HepG2 (cell line): ENCODE measurements at regions not wholly inside any gene's neighbourhood (a gene's known extent, or its start where the extent isn't known, plus 50 kb on each side); places are given as distances from the start of the nearest gene placed in this dataset.

Source experiments
- ATAC-seq: fragments of 200-7000 bp; cut with Tn5 transposase; 3 replicates; pipeline ENCODE4 v1.9.1; 2020; ENCODE audit warnings: mild to moderate bottlenecking, moderate library complexity
- BruUV-seq: library from RNA; stranded (reverse); fragments of 400-500 nt; replicated peaks from 2 replicates; lab custom pipeline; 2021; lab: Mats Ljungman, UMichigan
- CTCF ChIA-PET: fragments of 300-600 bp; formaldehyde crosslinking; extraction: SDS; loops from one replicate; lab custom pipeline; 2021; ENCODE audit warnings: low total read pairs, inconsistent platforms, low intra/inter-chr PET ratio; lab: Yijun Ruan, JAX
- POLR2A ChIA-PET: fragments of 350-600 bp; sonication (Branson Sonifier 250); formaldehyde crosslinking; loops from one replicate; lab custom pipeline; 2020; ENCODE audit warnings: antibody characterized with exemption, inconsistent platforms; lab: Yijun Ruan, JAX
- DNase-seq: peaks from one replicate; pipeline ENCODE4 v3.0.0-alpha.2; 2015; ENCODE audit warnings: low spot score
- FAIRE-seq: peaks from 3 replicates; lab custom pipeline; 2011; peaks lifted over from hg19 to GRCh38; lab: Jason Lieb, UNC
- H2AFZ ChIP-seq: one replicate; pipeline ENCODE4 v1.6.1; 2011; ENCODE audit warnings: low read length, inconsistent platforms
- H3K27ac ChIP-seq: fragments of 300-600 bp; 3 replicates; pipeline ENCODE4 v1.8.0; 2011; ENCODE audit warnings: mixed run types, mild to moderate bottlenecking, mixed read lengths, low read length, inconsistent platforms; ENCODE audit not compliant: insufficient read depth; ENCODE audit errors: extremely low read length
- H3K27me3 ChIP-seq, 2 experiments: fragments of 200-600 bp in 1 of 2; 2 replicates in 1 of 2; 3 replicates in 1 of 2; pipeline versions ENCODE4 v1.6.0 to v1.8.0; 2011; ENCODE audit warnings: low read length in 2 of 2, mild to moderate bottlenecking in 2 of 2, moderate library complexity in 2 of 2, inconsistent platforms in 1 of 2; ENCODE audit not compliant: insufficient read depth in 2 of 2, control insufficient read depth in 1 of 2
- H3K36me3 ChIP-seq, 2 experiments: fragments of 200-600 bp in 1 of 2; replicated peaks in 1 of 2; 2 replicates in 1 of 2; 3 replicates in 1 of 2; pipeline versions ENCODE4 v1.5.1 to v1.8.0; 2011; ENCODE audit warnings: low read length in 2 of 2, inconsistent platforms in 1 of 2; ENCODE audit not compliant: insufficient read depth in 2 of 2, control insufficient read depth in 1 of 2
- H3K4me1 ChIP-seq: 2 replicates; pipeline ENCODE4 v1.5.1; 2012; ENCODE audit warnings: low read length, inconsistent platforms; ENCODE audit not compliant: insufficient read depth
- H3K4me2 ChIP-seq: 2 replicates; pipeline ENCODE4 v1.6.0; 2011; ENCODE audit warnings: low read depth, low read length, inconsistent platforms
- H3K4me3 ChIP-seq, 3 experiments: fragments of 200-600 bp in 1 of 3; sonication (generic), shearing (Covaris generic) in 1 of 3; replicated peaks in 1 of 3; 2 replicates each; pipeline ENCODE4 v1.5.1; 2011 to 2016; ENCODE audit warnings: low read length in 3 of 3, inconsistent platforms in 2 of 3, low read depth in 2 of 3, mild to moderate bottlenecking in 2 of 3, control low read depth in 1 of 3, mixed read lengths in 1 of 3; ENCODE audit not compliant: insufficient read depth in 1 of 3
- H3K79me2 ChIP-seq: one replicate; pipeline ENCODE4 v1.6.1; 2011; ENCODE audit warnings: low read length, inconsistent platforms; ENCODE audit not compliant: insufficient read depth
- H3K9ac ChIP-seq: 2 replicates; pipeline ENCODE4 v1.6.0; 2011; ENCODE audit warnings: mild to moderate bottlenecking, low read depth, low read length, inconsistent platforms; ENCODE audit not compliant: insufficient read depth
- H3K9me3 ChIP-seq: 2 replicates; pipeline ENCODE4 v1.5.1; 2012; ENCODE audit warnings: mild to moderate bottlenecking, low read length
- H4K20me1 ChIP-seq: 2 replicates; pipeline ENCODE4 v1.6.0; 2011; ENCODE audit warnings: inconsistent platforms, mild to moderate bottlenecking, low read length, moderate library complexity; ENCODE audit not compliant: insufficient read depth
- ATF7 ChIP-seq, 2 experiments: fragments of 450-650 bp in 1 of 2; sonication (generic) in 1 of 2; formaldehyde crosslinking in 1 of 2; IDR thresholded peaks; 2 replicates each; pipeline versions ENCODE4 v1.4.0 to v1.6.1; 2016 to 2020; ENCODE audit warnings: antibody characterized with exemption in 1 of 2, mild to moderate bottlenecking in 1 of 2, missing genetic modification reagents in 1 of 2
- CREB1 ChIP-seq, 2 experiments: fragments of 450-650 bp in 1 of 2; IDR thresholded peaks; 2 replicates each; pipeline ENCODE4 v1.6.1; 2016 to 2017; ENCODE audit warnings: control low read depth in 1 of 2, mild to moderate bottlenecking in 1 of 2, missing compliant biosample characterization in 1 of 2, missing genetic modification characterization in 1 of 2
- RAD21 ChIP-seq: fragments of 450-650 bp; formaldehyde crosslinking; IDR thresholded peaks from 2 replicates; pipeline ENCODE4 v1.5.0; 2020; ENCODE audit warnings: mild to moderate bottlenecking
- ZFAT ChIP-seq: sonication (generic); formaldehyde crosslinking; conservative IDR thresholded peaks from 2 replicates; pipeline ENCODE4 v1.8.1; 2023; ENCODE audit warnings: missing genetic modification reagents, inconsistent platforms
- ZNF597 ChIP-seq: sonication (generic); formaldehyde crosslinking; IDR thresholded peaks from 2 replicates; pipeline ENCODE4 v1.5.0; 2020; ENCODE audit warnings: missing genetic modification reagents
- ZNF775 ChIP-seq: sonication (generic); formaldehyde crosslinking; IDR thresholded peaks from 2 replicates; pipeline ENCODE4 v1.4.0; 2020; ENCODE audit warnings: missing genetic modification reagents, mild to moderate bottlenecking, moderate library complexity, borderline replicate concordance
- WGBS: methylation state at CpG from one replicate; pipeline ENCODE4 v1.1.6; 2017; ENCODE audit warnings: low lambda C conversion rate; 5-methylcytosine and 5-hydroxymethylcytosine counted together
- in situ Hi-C: cut with HindIII; loops from 2 replicates; pipeline ENCODE4 v1.10.0; 2017; ENCODE audit warnings: low pct_unique_long_range_greater_than_20kb; ENCODE audit not compliant: extremely low pct_ligation_motif_present
- intact Hi-C: fragments of 100-400 bp; cut with micrococcal nuclease; formaldehyde crosslinking; loops from one replicate; pipeline ENCODE4 v1.10.0; 2022; ENCODE audit not compliant: unreplicated experiment

GRCh38 chr2:83420993-83421392 is 1038.1 kb downstream of the SUCLG1 start:
- in situ Hi-C loops: no loop called here
- no TSS peak for BruUV-seq

GRCh38 chr2:83394134-83394904 is 1064.8 kb downstream of the SUCLG1 start:
- FAIRE-seq: no peak

More at GRCh38 chr2:83420993-83421392, 1038.1 kb downstream of the SUCLG1 start:
- DNase-seq (no peak), FAIRE-seq (no peak), ATAC-seq (no peak)
- Histone ChIP-seq H2AFZ (no peak overlapping the region), H4K20me1 (no peaks in the 10 kb centered on the region), H3K9me3 (peaks cover 89% of the 10 kb centered on the region), H3K36me3 (no peaks in the 10 kb centered on the region), H3K4me1 (no peaks in the 10 kb centered on the region), H3K27ac (no peak overlapping the region), H3K9ac (no peak overlapping the region), H3K4me2 (no peak overlapping the region), H3K27me3 (no peaks in the 10 kb centered on the region), H3K79me2 (no peaks in the 10 kb centered on the region), H3K4me3 (no peak overlapping the region)
- intact Hi-C loops: no loop called here
- ChIA-PET POLR2A (no interaction called here), CTCF (no interaction called here)
- TF ChIP-seq ATF7 (IDR thresholded peaks at IDR 0.05): peak; percentile 89
- TF ChIP-seq ATF7 (CRISPR knock-in tag; IDR thresholded peaks at IDR 0.05): no peak
- no peak for TF ChIP-seq ZNF597 (CRISPR knock-in tag)
- TF ChIP-seq CREB1 (IDR thresholded peaks at IDR 0.05): peak; percentile 57
- no peak for TF ChIP-seq CREB1 (CRISPR knock-in tag; IDR thresholded peaks at IDR 0.05)
- TF ChIP-seq ZNF775 (CRISPR knock-in tag): no peak
- WGBS: 2% methylated on average over 1 of the region's 1 CpG

More at GRCh38 chr2:83394134-83394904, 1064.8 kb downstream of the SUCLG1 start:
- Histone ChIP-seq H3K36me3 (no peaks in the 10 kb centered on the region), H2AFZ (no peak overlapping the region), H4K20me1 (no peaks in the 10 kb centered on the region), H3K4me1 (no peaks in the 10 kb centered on the region), H3K9ac (no peak overlapping the region), H3K27ac (no peak overlapping the region), H3K79me2 (no peaks in the 10 kb centered on the region), H3K9me3 (peaks cover 85% of the 10 kb centered on the region), H3K4me3 (no peak overlapping the region), H3K4me2 (no peak overlapping the region), H3K27me3 (no peaks in the 10 kb centered on the region)
- DNase-seq: no peak
- 4% methylated on average over 3 of the region's 3 CpGs for WGBS
- BruUV-seq: no TSS peak
- no peak for ATAC-seq
- CTCF ChIA-PET: no interaction called here
- no peak for TF ChIP-seq ZFAT (CRISPR knock-in tag)
- TF ChIP-seq RAD21 (CRISPR knock-in tag): no peak
- POLR2A ChIA-PET: no interaction called here
- intact Hi-C loops: no loop called here
- in situ Hi-C loops: no loop called here
